Transverse colon (tissue), 3 donors: ENCODE measurements at regions not wholly inside any gene's neighbourhood (a gene's known extent, or its start where the extent isn't known, plus 50 kb on each side); places are given as distances from the start of the nearest gene placed in this dataset.

Experiments
- CTCF ChIP-seq, 5 experiments: fragments of 200-600 bp in 3 of 5; fragments of 450-650 bp in 2 of 5; sonication (generic) in 3 of 5; IDR thresholded peaks; 1 replicate in 2 of 5; 2 replicates in 3 of 5; pipeline ENCODE4 v1.5.1; 2016 to 2017; ENCODE audit warnings: antibody characterized with exemption in 5 of 5, inconsistent platforms in 3 of 5, mild to moderate bottlenecking in 2 of 5, moderate library complexity in 1 of 5
- EP300 ChIP-seq: sonication (generic); formaldehyde crosslinking; IDR thresholded peaks from one replicate; pipeline ENCODE4 v1.6.1; 2017; ENCODE audit warnings: antibody characterized with exemption, low read depth
- POLR2A ChIP-seq: fragments of 450-650 bp; IDR thresholded peaks from one replicate; pipeline ENCODE4 v1.6.1; 2016; ENCODE audit warnings: antibody characterized with exemption, mild to moderate bottlenecking, moderate library complexity

GRCh38 chr5:108696951-108697715 is 50.6 kb upstream of the FER start:
- TF ChIP-seq CTCF (IDR thresholded peaks at IDR 0.05) (no peak), EP300 (no peak), POLR2A (no peak)
